ENCODE measurements at regions not wholly inside any gene's neighbourhood (a gene's known extent, or its start where the extent isn't known, plus 50 kb on each side); places are given as distances from the start of the nearest gene placed in this dataset.

- no peak for DNase-seq
These were observed 277.5 kb upstream of the ZFP64 start for GRCh38 chr20:52469128-52469527.

GRCh38 chr20:52465991-52466390 lies 274.4 kb upstream of the ZFP64 start:
- no peak for DNase-seq

- no peak for DNase-seq
These were observed 270.0 kb upstream of the ZFP64 start for GRCh38 chr20:52461582-52461981.

- no peak for DNase-seq
These were observed 267.6 kb upstream of the ZFP64 start for GRCh38 chr20:52459150-52459549.

GRCh38 chr20:52457826-52458225 lies 266.2 kb upstream of the ZFP64 start:
- DNase-seq = no peak

GRCh38 chr20:52454660-52455059 lies 263.1 kb upstream of the ZFP64 start:
- DNase-seq = no peak

- no peak for DNase-seq
These were observed 257.1 kb upstream of the ZFP64 start for GRCh38 chr20:52448513-52449232.

GRCh38 chr20:52447225-52447551 lies 255.6 kb upstream of the ZFP64 start:
- DNase-seq = no peak

- DNase-seq = no peak
These were observed 255.0 kb upstream of the ZFP64 start for GRCh38 chr20:52446421-52447224.

GRCh38 chr20:52444455-52444854 lies 252.9 kb upstream of the ZFP64 start:
- DNase-seq = no peak

GRCh38 chr20:52443874-52444273 lies 252.3 kb upstream of the ZFP64 start:
- DNase-seq = no peak

- DNase-seq = no peak
These were observed 250.1 kb upstream of the ZFP64 start for GRCh38 chr20:52441710-52442109.

GRCh38 chr20:52439375-52439774 lies 247.8 kb upstream of the ZFP64 start:
- DNase-seq = no peak

- DNase-seq = no peak
These were observed 246.9 kb upstream of the ZFP64 start for GRCh38 chr20:52438326-52438963.

GRCh38 chr20:52434453-52434852 lies 242.9 kb upstream of the ZFP64 start:
- DNase-seq = no peak

- no peak for DNase-seq
These were observed 242.5 kb upstream of the ZFP64 start for GRCh38 chr20:52434041-52434425.

GRCh38 chr20:52433326-52434040 lies 241.9 kb upstream of the ZFP64 start:
- no peak for DNase-seq

GRCh38 chr20:52432740-52433139 lies 241.2 kb upstream of the ZFP64 start:
- DNase-seq = no peak

GRCh38 chr20:52429029-52429428 lies 237.4 kb upstream of the ZFP64 start:
- no peak for DNase-seq

GRCh38 chr20:52427960-52428359 lies 236.4 kb upstream of the ZFP64 start:
- no peak for DNase-seq

GRCh38 chr20:52426856-52427255 lies 235.3 kb upstream of the ZFP64 start:
- no peak for DNase-seq

- DNase-seq = no peak
These were observed 234.1 kb upstream of the ZFP64 start for GRCh38 chr20:52425701-52426100.

GRCh38 chr20:52425253-52425652 lies 233.7 kb upstream of the ZFP64 start:
- DNase-seq = no peak

Data from activated T-cell treated with anti-CD3 and anti-CD28 coated beads, Interleukin-2, amount 50 U/mL, for 1 hour (primary cell).